KG1 (cell line): ENCODE measurements at regions not wholly inside any gene's neighbourhood (a gene's known extent, or its start where the extent isn't known, plus 50 kb on each side); places are given as distances from the start of the nearest gene placed in this dataset.

Source experiments
- DNase-seq: peaks from one replicate; lab custom pipeline; 2025; lab: John Stamatoyannopoulos, UW

DNA sequence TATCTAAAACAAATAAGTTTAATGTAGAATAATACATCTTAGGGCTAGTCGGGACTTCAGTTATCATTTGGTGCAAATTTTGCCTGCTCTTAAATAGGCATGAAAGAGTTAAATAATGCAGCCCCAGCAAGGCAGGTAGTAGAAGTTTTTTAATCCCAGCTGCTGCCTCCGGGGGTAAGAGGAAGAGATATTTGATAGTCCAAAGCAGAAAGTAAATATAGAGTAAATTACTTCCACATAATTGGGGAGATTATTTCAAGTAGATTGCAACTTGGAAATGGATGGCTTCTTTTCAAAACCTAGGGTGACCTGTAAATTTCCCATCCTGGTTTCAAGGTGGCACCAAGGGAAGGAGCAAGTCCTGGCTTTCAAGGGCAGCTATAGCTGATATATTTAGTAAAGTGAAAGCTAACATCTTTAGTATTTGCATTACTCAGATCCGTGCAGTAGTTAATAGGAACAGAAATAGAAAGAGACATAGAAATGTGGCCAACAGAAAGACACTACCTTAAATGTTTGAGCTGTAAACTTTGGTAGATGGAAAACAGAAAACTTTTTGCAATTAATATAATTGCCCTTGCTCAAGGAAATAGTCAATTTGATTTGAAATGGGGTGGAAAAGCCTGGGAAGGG lies 109.1 kb downstream of the LMO4 start:
- no peak for DNase-seq

DNA sequence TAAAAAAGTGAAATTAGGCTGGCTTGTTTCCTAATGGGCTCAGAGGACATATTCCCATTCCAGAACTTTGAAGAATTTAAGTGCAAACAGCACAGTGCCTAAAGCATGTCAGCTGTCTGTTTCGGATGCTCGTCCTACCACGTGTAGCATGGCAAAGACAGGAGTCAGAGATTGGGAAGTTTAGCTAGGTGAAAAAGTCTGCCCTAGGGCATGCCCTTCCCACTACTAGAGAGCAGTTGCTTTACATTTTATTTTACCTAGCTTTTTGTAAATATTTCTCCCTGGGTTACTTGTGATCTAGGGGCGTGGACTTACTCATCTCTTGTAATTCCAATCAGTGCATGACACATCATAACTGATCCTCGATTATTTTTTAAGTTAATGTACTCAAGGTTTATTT lies 111.1 kb downstream of the LMO4 start:
- DNase-seq = no peak

DNA sequence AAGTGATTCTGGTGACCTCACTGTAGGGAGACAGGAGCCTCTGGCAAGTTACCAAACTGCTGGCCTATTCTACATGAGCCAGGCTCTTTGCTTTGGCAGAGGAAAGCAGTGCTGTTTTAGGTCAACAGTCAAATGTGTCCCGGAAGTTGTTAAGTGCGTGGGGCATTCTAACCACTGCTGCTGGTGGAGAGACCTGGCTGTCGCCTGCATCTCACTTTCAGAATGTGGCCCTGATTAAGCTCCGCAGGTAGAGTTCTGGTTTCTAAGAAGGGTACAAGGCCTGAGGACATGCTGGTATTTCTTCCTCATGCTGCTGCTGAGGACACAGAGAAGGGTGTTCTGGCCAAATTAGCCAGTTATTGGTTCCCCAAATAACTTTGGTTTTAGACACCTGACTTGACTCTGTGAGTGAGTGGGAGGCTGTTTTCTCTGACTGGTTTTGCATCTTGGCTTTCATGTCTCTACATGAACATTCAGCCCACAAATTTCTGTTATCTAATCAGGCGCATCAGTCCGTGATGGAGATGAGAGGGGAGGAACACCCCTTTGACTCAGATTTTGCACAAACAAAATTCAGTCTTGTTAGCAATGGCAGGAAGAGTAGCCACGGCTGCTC lies 120.8 kb downstream of the LMO4 start:
- DNase-seq = no peak

DNA sequence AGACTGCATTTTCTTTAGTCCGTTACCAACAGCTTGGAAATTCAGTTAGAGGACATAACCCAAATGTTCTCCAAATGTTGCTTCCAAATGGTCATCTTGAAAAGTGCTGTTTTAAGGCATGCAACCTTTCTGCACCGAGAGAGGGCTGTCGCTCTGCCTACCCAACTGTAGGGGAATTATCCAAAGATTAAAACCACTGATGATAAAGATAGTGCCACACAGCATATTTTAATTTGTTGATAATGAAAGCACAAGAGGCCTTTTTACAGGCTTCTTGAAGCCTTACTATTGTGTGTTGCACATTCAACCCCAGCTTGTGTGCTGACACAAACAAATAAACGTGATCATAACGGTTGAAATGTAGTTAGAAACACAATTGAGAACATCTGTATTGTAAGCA lies 121.5 kb downstream of the LMO4 start:
- no peak for DNase-seq

DNA sequence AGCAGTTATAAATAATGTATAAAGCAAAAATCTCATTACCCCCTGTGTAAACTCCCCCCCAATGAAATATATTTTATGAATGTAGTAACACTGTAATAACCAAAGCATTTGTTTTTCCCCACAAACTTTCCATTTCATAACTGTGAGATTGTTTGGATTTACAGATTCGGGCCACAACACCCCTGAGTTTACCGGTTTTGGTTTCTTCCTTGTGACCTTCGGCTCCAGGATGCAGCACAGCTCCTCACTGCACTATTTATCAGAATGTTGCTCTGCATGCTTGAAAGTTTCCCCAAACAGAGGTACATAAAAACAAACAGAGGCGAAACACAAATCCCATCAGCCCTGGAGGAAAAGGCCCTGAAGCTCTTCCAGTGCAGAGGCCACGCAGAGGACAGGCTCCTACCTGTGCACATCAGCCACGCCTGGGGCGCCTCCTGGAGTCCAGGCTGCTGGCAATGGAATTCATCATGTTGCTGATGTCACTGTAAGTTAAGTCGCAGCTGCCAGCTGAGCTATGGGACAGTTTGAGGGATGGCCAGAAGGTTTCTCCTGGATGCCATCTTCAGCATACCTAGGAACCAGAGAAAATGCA lies 122.0 kb downstream of the LMO4 start:
- no peak for DNase-seq

DNA sequence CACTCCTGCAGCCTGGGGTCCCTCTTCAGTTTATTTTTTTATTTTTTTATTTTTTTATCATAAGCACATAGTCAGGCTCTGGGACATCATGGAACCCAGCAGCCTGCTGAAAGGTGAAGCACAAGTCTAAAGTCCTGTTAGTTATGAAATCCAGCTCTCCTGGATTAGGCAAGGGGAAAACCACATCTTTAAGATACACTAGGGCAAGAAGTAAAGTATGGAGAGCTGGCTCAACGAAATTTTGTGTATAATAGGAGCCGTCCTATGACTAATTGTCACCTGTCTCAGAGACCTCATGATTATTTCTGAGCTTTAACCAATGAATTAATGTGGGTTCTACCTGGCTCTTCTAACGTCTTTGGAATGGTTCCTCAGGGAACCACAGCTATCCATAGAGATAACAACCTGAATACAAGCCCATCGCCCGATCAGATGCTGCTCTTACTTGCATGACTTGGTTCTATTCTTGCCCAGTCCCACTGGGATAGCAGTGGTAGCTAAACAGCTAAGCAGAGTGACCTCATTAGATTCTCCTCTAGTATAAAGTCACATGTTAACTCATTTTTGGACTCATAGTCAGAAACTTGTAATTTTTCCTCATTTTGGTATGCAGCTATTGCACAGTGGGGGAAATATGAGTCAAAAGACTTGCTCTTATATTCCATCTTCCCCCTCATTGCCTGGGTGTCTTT lies 122.7 kb downstream of the LMO4 start:
- no peak for DNase-seq

DNA sequence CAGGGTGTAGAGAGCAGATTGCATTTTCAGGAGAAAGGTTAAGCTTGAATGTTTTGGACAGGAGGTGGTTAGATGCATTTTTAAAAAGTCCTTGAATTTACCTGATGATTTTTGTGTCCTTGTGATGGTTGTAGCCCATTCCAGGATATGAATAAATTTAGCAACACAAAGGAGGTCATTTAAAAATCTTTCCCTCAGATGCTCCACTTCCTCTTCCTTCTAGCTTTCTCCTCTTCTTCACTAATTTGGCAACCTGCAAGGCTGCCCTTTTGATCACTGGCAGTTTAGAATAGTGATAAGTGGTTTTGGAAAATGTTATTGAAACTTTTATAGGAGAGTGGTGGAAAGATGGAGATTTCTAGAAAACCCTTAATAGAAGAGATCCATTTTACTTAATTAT lies 124.0 kb downstream of the LMO4 start:
- DNase-seq = no peak

DNA sequence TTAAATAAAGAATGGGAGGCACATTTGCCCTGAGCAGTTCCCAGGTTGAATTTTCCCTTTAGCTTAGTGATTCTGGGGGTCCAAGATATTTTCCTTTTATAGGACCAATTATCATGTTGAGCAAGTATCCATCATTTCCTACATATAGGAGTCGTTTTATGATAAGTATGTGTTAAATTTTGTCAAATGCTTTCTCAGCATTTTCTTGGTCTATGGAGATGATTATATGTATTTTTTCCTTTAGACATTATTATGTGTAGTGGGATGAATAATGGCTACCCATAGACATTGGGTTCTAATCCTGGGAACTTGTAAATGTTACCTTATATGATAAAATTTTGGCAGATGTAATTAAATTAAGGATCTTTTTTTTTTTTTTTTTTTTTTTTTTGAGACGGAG lies 128.7 kb downstream of the LMO4 start:
- no peak for DNase-seq

DNA sequence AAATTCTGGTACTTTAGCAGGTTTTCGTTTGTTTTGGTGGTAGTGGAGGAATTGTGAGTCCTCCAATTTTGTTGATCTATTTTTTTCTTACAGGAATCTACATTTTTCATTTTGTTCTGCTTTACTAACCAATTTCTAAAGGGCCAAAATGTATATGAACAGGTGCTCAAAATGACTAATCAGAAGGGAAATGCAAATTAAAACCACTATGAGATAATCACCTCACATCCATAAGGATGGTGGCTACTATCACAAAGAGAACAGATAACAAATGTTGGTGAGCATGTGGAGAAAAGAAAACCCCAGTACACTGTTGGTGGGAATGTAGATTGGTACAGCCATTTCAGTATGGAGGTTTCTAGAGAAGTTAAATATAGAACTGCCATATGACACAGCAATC lies 134.2 kb downstream of the LMO4 start:
- no peak for DNase-seq

DNA sequence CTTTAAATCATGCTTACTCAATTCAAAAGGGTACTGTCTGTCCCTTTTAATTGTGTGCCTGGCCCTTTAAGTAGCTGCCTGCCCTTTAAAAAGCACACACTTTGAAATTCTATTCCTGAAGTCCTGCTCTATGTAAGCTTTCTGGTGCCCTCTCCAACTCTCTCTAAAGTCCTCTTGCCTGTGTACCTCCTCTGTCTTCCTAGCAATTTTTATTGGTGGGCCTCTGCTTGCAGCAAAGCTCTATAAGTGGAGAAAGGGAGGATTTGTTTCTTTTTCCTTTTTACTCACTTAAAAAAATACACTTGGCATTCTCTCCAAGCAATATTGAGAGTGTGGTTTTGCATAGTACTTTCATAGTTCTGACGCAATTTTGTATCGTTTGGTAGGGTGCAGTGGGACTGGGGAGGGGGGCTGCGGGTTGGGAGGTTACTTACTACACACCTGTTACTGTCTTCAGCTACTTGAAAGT lies 135.4 kb downstream of the LMO4 start:
- no peak for DNase-seq

DNA sequence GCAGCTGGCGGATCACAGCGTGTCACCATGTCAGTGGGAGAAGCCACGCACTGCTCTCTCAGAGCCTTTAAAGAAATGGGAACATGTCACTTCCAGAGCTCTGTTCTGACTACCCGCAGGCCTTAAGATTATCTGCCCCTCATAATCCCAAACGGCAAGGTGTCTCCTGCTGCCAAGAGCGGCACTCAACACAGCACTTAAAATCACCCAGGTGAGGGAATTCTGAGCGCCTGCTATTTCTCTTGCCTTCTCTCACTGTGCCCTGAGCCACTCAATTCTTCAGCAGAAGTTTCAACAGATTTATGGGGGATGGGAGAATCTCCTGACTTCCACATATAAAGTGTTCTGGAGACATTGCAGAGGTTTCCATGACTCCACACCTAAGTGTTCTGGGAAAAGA lies 137.9 kb downstream of the LMO4 start:
- DNase-seq = no peak

DNA sequence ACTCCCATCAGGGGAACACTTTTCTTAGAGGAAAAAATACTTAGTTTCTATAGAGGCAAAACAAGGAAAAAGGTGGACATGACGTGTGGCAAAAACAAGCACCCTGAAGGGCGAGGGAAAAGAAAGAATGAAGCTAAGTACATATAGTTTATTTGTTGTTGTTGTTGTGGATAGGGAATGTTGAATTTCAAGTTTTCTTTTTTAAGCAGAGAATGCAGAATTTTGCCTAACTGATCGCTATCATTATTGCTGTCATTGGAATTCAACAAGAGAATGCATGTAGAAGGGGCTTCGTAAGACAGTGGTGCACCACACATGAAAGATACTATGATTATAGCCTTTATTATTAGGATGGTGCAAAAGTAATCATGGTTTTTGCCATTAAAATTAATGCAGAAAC lies 144.0 kb downstream of the LMO4 start:
- DNase-seq = no peak

DNA sequence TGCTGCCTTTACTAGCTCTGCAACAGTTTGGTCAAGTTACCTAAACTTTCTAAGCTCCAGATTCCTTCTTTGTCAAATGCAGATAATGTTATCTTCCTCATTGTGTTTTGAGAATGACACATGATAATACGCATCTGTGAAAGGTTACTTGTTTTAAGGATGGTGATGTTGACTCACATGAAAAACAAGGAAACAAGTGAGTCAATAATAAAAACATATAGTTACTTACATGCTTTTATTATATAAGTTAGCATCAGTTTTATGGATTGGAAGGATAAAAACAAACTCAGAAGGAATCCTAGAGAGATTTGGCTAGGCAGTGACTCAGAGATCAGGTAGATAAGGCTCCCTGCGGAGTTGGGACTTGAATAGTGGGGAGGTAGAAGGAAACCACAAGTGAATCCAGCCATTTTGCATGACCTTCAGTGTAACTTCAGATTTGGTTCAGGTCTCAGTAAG lies 144.6 kb downstream of the LMO4 start:
- no peak for DNase-seq

DNA sequence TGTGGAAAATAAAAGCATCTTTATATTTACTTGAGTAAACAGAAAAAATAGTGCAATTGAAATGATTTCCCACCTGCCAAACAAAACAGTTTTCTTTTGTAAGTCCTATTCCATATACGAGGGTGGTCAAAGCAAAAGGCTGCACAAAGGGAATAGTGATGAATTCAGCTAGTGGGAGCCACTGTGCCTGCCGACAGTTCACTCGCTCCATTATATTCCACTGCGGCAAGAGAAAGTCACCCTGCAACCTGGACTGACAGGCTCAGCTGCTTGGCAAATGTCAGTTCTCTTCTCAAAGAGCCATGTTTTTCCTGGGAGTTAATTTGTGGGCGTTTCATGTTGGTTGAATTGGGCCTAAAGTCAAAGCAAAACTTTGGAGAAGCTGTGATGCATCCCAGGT lies 145.4 kb downstream of the LMO4 start:
- no peak for DNase-seq

DNA sequence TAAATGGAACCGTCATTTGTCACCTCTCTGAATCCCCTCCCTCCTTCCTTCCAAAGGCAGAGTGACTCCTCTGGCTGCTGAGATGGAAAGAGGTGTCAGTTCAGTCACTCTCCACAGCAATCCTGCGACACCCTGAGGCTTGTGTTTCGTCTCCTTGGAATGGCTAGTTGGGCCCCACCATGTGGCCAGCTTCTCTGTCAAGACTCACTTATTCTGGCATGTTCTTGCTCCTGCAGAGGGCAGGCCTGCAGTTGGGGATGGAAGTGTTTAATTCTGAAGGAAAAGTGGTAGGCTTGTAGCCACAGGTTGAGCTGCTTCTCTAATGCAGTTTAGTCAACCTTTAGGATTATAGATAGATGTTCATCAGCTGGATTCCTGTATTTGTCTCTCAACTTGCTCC lies 149.6 kb downstream of the LMO4 start:
- DNase-seq = no peak

DNA sequence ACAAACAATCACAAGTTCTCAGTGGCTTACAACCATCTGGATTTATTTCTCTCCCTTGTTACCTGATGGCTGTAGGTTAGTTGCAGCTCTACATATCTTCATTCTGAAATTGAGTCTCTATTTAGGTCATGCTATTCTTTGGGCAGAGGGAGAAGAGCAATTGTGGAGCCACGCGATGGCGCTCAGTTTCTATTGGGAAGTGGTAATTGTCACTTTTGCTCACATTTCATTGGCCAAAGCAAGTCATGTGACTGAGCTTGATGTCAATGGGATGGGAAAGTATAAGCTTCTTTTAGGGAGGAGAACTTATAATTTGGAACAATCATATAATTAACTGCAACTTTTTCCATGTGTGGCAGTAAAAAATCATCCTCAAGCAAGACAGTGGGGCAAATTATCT lies 166.5 kb downstream of the LMO4 start:
- DNase-seq = no peak

DNA sequence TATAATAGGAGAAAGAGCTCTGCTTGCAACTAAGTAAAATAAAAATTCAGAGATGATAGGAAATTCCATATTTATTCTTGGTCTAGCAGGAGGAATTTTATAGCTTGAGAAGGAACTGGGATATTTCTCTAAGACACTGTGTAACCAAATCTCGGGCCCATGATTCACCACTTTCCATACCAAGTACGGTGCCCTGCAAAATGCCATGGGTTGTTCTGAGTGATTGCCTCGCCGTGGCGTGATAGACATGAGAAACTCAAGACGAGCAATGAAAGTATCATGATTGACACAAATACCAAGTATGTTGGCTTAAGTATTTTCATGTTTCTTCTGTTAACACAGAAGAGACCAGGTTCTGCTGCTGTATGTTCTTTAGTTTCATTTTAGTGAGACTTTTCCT lies 167.2 kb downstream of the LMO4 start:
- no peak for DNase-seq

DNA sequence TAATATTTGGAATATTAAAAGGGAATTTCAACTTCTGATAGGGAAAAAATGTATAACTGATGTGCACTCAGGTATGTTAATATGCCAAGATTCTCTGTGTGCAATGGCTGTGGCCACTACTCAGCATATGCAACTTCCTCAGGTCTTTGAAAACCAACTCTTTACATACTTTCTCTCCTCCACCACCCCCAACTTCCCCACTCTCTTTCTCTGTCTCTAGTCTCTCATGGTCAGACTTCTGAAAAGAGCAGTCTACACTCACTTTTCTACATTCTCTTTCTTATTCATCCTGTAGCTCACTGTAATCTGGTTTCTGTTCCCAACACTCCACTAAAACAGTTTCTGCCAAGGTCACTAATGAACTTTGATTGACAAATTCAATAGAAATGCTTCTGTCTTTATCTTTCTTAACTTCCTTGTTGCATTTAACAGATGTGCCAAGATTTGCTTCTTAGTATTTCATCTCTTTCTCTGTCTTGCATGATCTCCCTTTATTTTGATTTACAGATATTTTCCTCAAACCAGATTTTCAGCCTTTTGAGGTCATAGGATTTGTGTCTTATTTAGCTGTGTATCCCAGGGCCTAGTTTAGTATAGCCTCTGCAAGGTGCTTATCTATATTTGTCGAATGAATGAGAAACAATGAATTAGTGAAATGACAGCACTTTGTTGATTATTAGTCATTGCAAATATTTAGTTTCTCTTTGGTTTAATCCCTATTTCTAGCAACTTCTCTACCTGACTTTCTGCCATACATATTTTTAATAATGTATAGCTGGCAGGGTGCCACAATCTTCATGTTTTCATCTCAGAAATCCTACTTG lies 168.9 kb downstream of the LMO4 start:
- no peak for DNase-seq

DNA sequence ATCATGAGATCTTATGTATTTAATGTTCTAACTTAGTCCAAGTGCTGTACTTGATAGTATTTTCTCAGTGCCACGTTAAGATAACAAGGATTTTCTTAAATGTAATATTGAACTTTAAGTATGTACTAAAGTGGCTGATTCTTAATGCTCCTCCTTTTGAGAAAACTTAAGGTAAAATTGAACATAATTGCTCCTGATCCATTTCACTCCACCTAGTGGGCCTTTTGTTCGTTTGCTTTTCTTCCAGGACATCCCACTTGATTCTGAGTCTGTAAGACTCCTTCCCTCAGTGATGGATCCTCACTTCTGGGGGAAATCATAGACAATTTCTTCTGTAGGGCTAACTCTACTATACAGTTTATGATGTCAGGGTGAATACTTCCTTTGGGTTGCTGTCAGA lies 173.1 kb downstream of the LMO4 start:
- no peak for DNase-seq

DNA sequence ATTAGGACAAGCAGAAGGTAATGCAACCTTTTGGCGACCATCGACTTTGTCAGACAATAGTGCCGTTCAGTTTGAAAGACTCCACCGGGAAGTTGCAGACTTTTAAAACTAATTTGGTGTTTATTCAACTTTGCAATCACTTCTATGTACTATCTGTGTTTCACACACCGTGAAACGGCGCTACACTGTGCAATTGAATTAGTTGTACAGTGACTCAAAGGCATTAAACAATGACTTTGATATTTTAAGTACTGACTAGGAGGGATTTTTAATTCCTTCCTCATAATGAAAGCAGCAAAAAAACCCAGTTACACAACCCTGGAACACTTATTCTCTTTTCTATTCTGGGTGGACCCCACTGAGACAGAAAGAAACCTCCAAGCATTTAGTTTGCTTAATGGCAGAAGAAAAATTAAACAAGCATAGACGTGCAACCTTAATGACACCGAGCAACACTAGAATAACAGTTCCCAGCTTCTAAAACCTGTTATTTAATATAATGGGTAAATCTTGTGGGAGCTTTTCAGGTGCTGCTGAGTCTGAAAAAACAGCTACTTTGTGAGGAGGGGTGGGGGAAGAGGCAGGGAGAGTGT lies 176.8 kb downstream of the LMO4 start:
- no peak for DNase-seq

DNA sequence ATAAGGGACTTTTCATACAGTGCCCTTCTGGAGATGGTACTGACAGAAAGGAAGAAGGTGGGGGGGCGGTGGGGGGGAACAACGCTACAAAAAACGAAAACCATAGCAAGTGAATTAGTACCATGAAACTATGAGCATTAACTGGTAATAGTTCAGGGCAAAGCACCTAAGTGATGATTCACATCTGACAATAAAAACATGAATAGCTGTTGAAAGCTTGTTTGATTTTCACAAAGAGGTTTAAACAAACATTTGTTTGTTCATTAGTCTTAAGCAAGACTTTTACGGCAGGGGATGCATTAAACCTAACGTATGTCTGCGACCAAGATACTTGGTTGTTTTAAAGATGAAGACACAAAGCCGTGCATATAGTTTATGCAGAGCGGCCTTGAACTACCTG lies 177.5 kb downstream of the LMO4 start:
- DNase-seq = no peak

DNA sequence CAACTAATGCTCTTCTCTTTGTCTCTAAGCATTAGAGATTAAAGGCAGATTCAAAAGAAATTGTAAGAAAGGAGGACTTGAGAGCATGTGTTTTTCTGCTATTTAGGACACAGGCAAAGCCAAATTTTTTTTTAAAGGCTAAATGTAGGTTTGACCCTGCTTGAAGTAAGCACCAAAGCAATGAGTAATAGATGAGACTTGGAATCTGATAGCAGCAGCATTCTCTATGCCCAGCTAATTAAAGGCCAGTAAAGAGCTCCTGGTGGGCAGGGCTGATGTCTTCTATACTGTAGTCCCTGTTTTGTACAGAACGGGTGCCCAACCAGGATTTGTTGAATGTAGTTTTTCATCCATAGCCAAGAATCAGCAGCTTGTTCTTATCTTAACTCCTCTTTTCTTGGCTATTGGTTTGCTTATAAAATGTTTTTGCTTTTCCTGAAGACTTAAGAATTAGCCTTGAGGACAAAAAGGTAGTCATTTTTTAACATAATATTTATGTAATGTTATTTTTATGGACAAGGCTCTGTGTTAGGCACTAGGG lies 179.6 kb downstream of the LMO4 start:
- no peak for DNase-seq
